ENCODE measurements at regions not wholly inside any gene's neighbourhood (a gene's known extent, or its start where the extent isn't known, plus 50 kb on each side); places are given as distances from the start of the nearest gene placed in this dataset.

GRCh38 chr5:6182271-6182815 is 196.0 kb downstream of the MED10 start:
- no peak for TF ChIP-seq CTCF (IDR thresholded peaks at IDR 0.05)
- Histone ChIP-seq H3K4me3 (no peak overlapping the region), H3K27me3 (no peaks in the 10 kb centered on the region), H3K36me3 (no peaks in the 10 kb centered on the region), H3K9me3 (no peaks in the 10 kb centered on the region), H3K4me1 (no peaks in the 10 kb centered on the region), H3K27ac (no peak overlapping the region)
- no peak for DNase-seq (ENCODE audit: low spot score)

GRCh38 chr5:6181871-6182270 is 196.5 kb downstream of the MED10 start:
- no peaks in the 10 kb centered on the region for H3K9me3 ChIP-seq
- TF ChIP-seq CTCF (IDR thresholded peaks at IDR 0.05), result no peak
- no peaks in the 10 kb centered on the region for H3K27me3 ChIP-seq
- no peak overlapping the region for H3K27ac ChIP-seq
- no peak for DNase-seq (ENCODE audit: low spot score)
- H3K36me3 ChIP-seq, result no peaks in the 10 kb centered on the region
- no peak overlapping the region for H3K4me3 ChIP-seq
- H3K4me1 ChIP-seq, result no peaks in the 10 kb centered on the region

GRCh38 chr5:6181147-6181729 is 197.1 kb downstream of the MED10 start:
- Histone ChIP-seq H3K27me3 (no peaks in the 10 kb centered on the region), H3K27ac (no peak overlapping the region), H3K4me1 (no peaks in the 10 kb centered on the region), H3K9me3 (no peaks in the 10 kb centered on the region), H3K36me3 (no peaks in the 10 kb centered on the region), H3K4me3 (no peak overlapping the region)
- DNase-seq (ENCODE audit: low spot score), result no peak
- no peak for TF ChIP-seq CTCF (IDR thresholded peaks at IDR 0.05)

- no peaks in the 10 kb centered on the region for H3K9me3 ChIP-seq
- H3K27ac ChIP-seq, result no peak overlapping the region
- H3K4me3 ChIP-seq, result no peak overlapping the region
- DNase-seq (ENCODE audit: low spot score), result no peak
- H3K36me3 ChIP-seq, result no peaks in the 10 kb centered on the region
- H3K4me1 ChIP-seq, result no peaks in the 10 kb centered on the region
- no peak for TF ChIP-seq CTCF (IDR thresholded peaks at IDR 0.05)
- H3K27me3 ChIP-seq, result no peaks in the 10 kb centered on the region
Observed at GRCh38 chr5:6180231-6180872, 198.0 kb downstream of the MED10 start.

GRCh38 chr5:6178846-6179532 is 199.4 kb downstream of the MED10 start:
- no peaks in the 10 kb centered on the region for H3K9me3 ChIP-seq
- no peak for DNase-seq (ENCODE audit: low spot score)
- H3K4me1 ChIP-seq, result no peaks in the 10 kb centered on the region
- H3K27ac ChIP-seq, result no peak overlapping the region
- no peak for TF ChIP-seq CTCF (IDR thresholded peaks at IDR 0.05)
- H3K4me3 ChIP-seq, result no peak overlapping the region
- H3K36me3 ChIP-seq, result no peaks in the 10 kb centered on the region
- no peaks in the 10 kb centered on the region for H3K27me3 ChIP-seq

Measured in right atrium auricular region (tissue), 2 donors.